HL-60/S4 treated with phorbol 12-myristate 13-acetate at 8.2 ng/mL for 4 days and 3 days (cell line): ENCODE measurements at regions not wholly inside any gene's neighbourhood (a gene's known extent, or its start where the extent isn't known, plus 50 kb on each side); places are given as distances from the start of the nearest gene placed in this dataset.

Experiments
- in situ Hi-C: fragments of 300-500 bp; cut with MboI; formaldehyde crosslinking; loops from 2 replicates; pipeline ENCODE4 v1.15.0; 2022; ENCODE audit warnings: low sequenced_read_pairs

DNA sequence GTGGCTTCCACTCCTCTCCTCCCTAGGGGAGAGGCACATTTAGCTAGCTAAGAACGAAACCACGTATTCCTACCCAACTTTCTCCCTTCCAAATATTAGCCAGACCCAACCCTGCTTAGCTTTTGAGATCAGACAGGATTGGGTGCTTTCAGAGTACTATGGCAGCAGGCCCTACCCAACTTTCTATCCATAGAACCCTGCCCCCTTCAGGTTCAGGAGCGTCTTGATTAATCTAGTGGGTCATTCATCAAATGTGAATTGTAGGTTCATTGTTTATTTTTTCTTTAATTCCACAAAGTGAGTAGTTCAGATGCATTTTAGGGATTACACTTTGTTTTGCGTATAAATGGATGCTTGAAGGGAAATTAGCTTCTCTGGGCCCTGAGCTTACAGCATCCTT is 188.3 kb downstream of the MIB1 start:
- in situ Hi-C loops = no loop called here

DNA sequence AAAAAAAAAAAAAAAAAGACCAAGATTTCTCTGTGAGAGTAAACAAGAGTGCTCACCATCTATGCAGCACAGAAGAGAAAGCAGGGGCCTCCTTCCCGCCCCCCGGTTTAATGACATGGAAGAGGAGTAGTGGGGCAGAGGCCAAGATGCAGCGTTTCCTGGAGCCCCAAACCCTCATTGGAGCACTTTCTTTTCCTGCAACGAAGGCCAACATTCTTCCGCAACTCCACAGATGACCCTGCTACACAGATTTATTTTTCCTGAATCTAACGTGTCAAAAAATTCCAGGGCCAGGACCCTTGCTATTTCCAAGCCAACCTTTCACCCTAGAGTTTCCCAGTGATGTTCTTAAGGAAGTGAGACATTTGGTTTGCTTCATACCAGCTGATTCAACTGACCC is 189.6 kb downstream of the MIB1 start:
- in situ Hi-C loops = no loop called here

DNA sequence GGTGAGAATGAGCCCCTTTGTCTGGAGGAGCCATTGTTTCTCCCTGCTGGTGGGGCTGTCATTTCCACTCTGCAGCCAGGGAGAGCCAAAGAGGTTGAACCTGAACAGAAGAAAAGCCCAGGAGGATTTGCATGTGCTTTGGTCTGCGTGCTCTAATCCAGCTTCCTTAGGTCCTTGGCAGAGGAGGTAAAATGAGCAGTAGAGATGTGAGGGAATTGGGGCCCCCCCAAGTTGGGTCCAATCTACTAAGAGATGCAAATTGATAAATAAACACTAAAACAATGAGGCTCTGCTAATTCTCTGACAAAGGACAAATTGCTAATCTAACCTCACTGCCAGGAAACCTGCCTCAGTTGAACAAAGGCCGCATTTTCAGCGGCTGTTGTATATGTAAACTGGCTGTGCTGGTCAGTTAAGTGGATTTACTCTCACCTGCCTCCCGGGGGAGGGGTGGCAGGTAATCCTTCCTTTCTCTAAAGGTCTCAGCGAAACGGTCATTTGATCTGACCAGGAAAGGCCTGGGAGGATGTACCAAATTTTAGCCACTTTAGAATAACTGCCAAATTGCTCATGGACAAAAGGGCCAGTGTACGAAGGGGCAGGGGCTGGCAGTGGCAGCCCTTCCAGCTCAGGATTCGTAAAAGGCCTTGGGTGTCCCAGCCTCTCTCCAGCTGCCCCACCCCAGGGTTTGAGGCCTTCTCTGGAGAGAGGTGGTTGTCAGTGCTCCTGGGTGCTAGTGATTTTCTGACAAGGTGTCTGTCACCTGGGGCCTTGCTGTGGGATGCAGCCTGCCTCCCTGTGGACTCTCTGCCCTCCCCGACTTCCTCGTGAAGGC is 193.6 kb downstream of the MIB1 start:
- in situ Hi-C loops = no loop called here

DNA sequence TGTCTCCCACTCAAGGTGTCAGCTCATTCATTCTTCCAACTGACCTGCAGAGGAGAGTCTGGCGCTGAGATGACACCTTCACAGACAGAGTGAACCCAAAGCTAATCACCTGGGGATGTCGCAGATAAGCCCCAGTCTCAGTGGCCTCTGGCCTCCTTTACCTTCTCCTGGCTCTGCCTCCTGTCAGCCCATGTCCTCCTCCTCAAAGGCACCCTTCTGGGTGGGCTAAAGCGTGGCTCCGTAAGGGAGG is 194.1 kb downstream of the MIB1 start:
- in situ Hi-C loops = no loop called here

DNA sequence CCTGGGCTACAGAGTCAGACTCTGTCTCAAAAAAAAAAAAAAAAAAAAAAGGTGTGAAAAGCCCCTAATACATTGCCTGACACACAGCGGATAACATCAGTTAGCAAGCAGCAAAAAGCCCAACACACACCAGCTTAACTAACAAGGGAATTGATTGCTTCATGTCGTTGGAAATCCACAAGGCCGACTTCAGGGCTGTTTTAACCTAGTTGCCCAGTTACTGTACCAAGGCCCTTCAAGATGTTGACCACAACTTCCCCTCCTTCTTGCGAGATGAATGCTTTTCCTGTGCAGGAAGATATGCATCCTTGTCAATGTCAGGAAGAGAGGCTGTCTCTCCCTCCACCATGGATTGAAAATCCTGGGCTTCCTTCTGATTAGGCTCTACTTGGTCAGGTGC is 202.9 kb downstream of the MIB1 start:
- in situ Hi-C loops = no loop called here

DNA sequence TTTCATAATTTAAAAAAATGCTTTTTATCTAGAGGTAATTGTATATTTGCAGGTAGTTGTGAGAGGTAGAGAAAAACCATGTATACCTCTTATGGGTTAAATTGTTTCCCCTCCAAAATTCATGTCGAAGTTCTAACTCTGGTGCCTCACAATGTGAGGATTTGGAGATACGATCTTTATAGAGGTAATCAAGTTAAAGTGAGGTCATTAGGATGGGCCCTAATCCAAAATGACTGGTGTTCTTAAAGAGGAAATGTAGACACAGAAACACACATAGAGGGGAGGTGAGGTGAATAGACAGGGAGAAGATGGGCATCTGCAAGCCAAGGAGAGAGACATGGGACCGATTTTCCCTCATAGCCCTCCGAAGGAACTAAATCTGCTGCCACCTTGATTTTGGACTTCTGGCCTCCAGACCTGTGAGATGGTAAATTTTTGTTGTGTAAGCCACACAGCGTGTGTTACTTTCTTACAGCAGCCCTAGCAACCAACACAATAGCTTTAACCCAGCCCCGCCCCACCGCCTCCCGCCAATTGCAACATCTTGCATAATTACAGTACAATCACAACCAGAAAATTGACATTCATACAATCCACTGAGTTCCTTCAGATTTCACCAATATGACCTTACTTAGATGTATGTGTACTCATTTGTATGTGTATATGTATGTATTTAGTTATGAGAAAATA is 208.9 kb downstream of the MIB1 start:
- in situ Hi-C loops = loop anchor here (25.0 kb wide), 1 partner anchor 462 kb away; no protein-coding TSS in a partner anchor

DNA sequence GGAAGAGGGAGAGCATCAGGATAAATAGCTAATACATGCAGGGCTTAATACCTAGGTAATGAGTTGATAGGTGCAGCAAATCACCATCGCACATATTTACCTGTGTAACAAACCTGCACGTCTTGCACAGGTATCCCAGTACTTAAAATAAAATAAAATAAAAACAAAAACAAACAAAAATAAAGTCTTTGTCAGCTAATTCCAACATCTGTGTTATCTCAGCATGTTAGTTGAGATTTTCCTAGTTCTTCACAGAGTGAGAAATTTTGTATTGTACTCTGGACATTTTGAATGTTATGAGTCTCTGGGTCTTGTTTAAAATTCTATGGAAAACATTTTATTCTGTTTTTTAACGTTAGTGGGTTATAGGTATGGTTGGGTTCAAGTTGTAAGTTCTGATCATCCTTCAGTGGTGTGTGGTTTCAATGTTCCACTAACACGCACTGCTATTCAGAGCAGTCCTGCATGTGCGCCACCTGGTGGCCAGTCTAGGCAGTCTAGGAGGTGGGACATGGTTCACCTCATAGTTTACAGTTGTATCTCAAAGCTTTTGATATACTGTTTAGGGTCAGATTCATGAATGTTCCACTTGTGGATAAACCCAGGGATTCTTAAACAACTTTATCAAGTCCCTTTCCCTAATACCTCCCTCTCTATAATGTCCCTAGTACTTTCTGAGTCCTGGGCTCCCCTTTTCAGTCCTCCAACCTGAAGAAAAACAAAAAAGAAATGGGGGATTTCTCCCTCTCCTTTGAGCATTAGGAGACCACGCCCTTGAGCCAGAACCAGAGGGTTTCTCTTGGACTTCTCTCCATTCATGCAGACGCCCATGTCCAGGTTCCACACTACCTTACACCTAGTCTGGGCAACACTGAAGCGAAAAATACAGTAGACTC is 213.4 kb upstream of the GATA6 start:
- in situ Hi-C loops = loop anchor here (25.0 kb wide), 1 partner anchor 469 kb away; no protein-coding TSS in a partner anchor

DNA sequence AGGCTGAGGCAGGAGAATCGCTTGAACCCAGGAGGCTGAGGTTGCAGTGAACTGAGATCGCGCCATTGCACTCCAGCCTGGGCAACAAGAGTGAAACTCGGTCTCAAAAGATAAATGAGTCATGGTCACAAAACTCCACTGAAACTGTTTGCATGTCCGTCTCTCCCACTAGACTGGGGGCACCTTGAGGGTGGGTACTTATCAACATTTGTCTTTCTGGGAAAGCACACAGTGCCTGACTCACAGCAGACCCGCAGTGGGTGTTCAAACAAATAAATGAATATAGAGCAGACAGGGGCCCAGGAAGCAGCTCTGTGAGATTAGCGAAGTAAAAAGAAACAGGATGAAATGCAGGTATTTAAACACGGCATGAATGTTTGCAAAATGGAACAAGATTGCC is 211.1 kb upstream of the GATA6 start:
- in situ Hi-C loops = loop anchor here (25.0 kb wide), 1 partner anchor 471 kb away; no protein-coding TSS in a partner anchor

DNA sequence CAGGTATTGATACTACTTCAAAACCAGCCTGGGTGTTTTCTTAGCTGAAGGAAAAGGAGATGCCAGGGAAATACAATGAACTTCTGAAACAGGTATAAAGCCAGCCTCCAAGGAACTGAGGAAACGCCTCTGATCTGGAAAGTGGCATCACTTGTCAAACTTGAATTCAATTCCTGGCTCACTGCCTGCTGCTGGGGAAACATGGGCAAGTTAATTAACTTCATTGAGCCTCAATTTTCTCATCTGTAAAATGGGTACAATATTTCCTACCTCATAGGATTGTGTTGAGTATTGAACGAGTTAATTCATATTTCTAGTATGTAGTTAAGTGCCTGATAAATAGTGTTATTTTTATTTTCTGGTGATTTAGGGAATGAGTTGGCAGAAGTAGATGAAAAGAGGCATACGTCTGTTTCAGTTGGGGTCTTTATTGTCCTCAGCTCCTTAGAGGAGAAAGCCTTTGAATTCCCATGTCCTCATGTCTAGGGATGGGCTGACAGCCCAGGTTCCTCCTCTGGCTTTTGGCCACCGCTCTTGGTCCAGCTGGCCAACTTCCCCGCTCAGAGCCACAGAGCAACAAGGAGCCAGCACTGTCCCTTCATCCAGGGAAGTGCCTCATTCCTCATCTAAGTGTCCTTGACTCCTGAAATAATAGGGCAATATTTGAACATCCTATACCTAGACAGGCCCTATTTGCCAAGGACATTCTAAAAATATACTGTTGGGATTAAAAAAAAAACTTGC is 210.5 kb upstream of the GATA6 start:
- in situ Hi-C loops = loop anchor here (25.0 kb wide), 1 partner anchor 472 kb away; no protein-coding TSS in a partner anchor

DNA sequence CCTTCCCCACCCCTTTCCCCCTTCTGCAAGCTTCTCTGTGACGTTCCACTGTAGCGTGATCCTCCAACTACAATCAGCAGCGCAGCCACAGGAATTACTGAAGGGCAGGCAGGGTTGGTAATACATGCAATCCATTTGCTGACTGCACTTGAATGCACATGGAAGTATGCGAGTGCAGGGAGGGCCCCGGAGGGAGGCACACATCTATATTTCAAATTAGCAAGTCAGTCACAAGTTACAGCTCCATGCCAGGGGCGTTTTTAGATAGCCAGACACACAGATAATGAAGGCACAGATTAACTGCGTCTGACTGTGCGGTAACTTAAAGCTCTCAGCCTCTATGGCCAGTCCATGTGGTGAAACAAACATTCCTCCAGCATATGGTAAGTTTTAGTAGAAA is 209.2 kb upstream of the GATA6 start:
- in situ Hi-C loops = loop anchor here (25.0 kb wide), 1 partner anchor 473 kb away; no protein-coding TSS in a partner anchor

DNA sequence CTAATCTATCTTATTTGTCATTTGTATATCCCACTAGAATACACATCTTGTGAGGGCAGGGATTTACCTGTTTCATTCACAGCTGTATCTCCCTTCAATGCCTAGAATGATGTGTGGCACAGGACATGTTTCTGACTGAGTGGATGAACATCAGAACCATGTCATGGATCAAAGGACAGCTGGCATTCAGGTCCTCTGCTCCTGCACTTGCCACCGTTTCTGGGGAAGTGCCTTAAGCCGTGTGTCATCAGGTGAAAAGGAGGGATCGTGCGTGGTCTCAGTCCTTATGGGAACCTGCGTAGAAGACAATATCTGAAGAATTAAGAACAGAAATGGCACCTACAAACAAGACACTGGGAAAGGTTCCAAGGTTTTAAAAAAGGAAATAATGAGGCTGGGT is 206.1 kb upstream of the GATA6 start:
- in situ Hi-C loops = loop anchor here (25.0 kb wide), 1 partner anchor 476 kb away; no protein-coding TSS in a partner anchor

DNA sequence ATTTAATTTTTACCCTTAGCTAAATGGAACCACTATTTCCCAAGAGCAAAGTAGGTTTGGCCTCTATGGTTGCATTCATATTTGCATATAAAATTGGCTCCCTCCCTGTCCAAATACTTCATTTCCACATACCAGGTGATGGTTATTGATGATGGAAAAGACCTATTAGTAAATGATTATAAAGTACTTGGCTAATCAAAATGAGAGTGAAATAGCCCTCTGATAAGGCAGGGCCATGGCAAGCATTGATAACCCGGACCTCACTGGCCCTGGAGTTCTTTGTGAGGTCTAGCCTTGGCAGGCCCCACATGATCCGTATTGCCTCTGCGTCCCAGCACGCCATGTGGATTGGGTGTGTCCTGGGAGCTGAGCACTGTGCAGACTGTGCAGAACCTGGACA is 201.1 kb upstream of the GATA6 start:
- in situ Hi-C loops = loop anchor here (25.0 kb wide), 1 partner anchor 481 kb away; no protein-coding TSS in a partner anchor

DNA sequence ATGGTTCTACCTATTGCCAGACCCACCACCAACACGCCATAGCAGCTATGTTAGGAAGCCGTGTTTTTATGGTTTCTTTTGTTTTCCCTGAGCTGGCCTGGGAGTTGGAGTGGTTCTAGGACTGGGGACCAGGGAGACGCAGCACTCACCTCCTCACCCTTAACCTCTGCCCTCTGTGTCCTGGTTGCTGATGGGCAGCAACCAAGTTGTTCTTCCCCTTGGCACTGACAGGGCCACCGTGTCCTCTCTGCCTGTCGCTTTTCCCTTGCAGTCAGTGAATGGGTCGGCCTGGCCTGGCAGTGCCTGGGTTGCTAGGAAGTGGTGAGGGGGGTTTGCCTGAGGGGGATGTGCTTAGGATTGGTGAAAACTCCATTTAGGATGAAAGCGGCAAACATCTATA is 197.1 kb upstream of the GATA6 start:
- in situ Hi-C loops = loop anchor here (25.0 kb wide), 1 partner anchor 485 kb away; no protein-coding TSS in a partner anchor

DNA sequence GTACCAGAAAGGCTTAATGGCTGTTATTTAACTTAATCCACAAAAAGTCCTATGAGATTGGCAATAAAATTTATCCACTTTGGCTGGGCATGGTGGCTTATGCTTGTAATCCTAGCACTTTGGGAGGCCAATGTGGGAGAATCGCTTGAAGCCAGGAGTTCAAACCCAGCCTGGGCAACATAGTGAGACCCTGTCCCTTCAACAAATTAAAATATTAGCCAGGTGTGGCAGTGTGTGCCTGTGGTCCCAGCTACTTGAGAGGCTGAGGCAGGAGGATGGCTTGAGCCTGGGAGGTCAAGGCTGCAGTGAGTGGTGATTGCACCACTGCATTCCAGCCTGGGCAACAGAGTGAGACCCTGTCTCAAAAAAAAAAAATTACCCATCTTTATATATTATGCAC is 193.4 kb upstream of the GATA6 start:
- in situ Hi-C loops = loop anchor here (25.0 kb wide), 1 partner anchor 586 kb away; no protein-coding TSS in a partner anchor

DNA sequence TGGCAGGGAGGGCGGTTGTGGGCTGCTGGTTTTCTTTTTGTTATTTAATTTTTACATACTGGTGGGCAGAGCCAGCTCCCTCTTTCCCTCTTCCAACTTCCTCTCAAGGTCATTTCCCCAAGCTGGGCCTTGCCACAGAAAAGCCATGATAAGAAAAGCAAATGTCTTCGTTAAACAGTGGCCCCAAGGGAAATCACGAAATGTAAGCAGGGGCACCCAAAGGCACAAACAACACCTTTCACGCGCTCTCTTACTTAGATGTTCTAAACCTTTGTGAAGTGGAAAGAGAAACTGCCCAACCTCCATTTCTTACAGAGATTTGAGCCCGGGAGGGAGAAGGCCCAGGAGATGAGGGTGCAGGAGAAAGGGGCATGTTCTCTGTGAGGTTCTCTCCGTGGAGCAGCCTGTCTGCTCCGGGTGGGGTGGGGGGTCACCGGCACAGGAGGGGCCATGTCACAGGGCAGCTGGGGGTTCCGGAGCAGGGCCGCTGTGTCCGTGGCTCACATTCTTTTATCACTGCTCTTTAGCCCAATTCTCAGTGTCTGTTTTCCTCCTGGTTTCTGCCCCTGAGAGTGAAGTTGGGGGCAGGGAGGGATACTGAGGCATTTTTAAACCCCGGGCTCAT is 190.7 kb upstream of the GATA6 start:
- in situ Hi-C loops = loop anchor here (25.0 kb wide), 1 partner anchor 584 kb away; no protein-coding TSS in a partner anchor

DNA sequence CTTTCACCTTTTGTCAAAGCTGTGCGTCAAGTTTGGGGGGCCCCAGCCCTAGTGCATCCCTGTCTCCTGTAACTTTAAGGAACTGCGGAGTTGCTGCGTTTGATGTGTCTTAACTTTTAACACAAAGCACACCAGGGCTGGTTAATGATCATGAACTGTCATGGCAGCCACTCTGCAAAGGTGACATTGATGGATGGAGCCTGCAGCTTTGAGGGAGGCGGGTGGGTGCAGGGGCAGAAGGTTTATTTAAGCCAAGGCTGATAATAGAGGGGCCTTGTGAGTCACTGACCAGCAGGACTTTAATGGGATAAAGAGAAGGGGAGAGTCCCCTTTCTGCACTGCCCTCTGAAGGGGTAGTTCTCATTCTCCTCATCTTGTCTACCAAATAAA is 190.2 kb upstream of the GATA6 start:
- in situ Hi-C loops = loop anchor here (25.0 kb wide), 1 partner anchor 583 kb away; no protein-coding TSS in a partner anchor

DNA sequence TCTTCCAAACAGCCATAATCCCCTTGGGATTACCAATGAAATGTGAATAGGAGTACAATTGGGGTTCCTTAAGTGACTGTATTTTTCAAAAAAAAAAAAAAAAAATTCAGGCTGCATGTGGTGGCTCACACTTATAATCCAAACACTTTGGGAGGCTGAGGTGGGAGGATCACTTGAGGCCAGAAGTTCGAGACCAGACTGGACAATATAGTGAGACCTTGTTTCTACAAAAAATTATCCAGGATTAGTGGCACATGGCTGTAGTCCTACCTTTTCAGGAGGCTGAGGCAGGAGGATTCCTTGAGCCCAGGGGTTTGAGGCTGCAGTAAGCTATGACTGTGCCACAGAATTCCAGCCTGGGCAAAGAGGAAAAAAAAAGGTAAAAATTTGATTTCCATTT is 189.6 kb upstream of the GATA6 start:
- in situ Hi-C loops = loop anchor here (25.0 kb wide), 1 partner anchor 583 kb away; no protein-coding TSS in a partner anchor

DNA sequence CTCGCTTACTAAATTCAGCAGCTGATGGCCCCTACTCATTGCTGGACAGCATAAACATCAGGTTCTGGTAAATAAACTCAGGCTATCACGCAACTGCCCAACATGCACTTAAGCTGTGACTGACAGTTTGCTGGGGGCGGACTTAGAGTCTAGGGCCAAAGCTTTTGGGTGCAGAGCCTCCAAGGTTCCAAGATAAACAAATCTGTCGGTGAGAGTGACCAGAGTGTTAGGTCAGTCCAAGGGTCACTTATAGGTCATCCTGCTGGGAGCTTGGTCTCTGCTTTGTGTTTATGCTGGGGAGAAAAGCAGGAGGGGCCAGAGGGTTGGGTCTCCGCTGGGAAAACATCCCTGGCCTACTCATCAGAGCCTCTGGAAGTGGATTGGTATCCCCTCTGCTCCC is 188.6 kb upstream of the GATA6 start:
- in situ Hi-C loops = loop anchor here (25.0 kb wide), 1 partner anchor 582 kb away; no protein-coding TSS in a partner anchor

DNA sequence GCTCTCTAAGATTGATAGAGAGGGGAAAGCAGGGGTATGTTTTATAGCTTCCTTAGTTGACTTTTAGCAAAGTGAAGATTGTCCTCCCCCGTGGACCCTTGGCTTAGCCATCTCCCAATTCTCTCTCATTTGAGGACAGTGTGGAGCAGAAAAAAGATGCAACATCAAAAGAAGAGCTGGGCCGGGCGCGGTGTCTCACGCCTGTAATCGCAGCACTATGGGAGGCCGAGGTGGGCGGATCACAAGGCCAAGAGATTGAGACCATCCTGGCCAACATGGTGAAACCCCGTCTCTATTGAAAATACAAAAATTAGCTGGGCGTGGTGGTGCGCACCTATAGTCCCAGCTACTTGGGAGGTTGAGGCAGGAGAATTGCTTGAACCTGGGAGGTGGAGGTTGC is 187.9 kb upstream of the GATA6 start:
- in situ Hi-C loops = loop anchor here (25.0 kb wide), 1 partner anchor 581 kb away; no protein-coding TSS in a partner anchor
